Naive B cell (primary cell): ENCODE measurements at regions not wholly inside any gene's neighbourhood (a gene's known extent, or its start where the extent isn't known, plus 50 kb on each side); places are given as distances from the start of the nearest gene placed in this dataset.

Source experiments
- ATAC-seq, 2 donors: fragments of 150-1000 bp; cut with Tn5 transposase; 2 replicates each; pipeline ENCODE4 v1.10.0; 2021; ENCODE audit warnings: low read depth in 2 of 2, mild to moderate bottlenecking in 2 of 2, moderate library complexity in 2 of 2
- DNase-seq: peaks from one replicate; pipeline ENCODE4 v3.0.0; 2022
- H3K27ac Mint-ChIP-seq, 6 donors: one replicate each; pipeline ENCODE4 v1.8.0; 2020 to 2022; ENCODE audit warnings: mild to moderate bottlenecking in 6 of 6, mixed read lengths in 6 of 6, moderate library complexity in 5 of 6, inconsistent platforms in 2 of 6
- H3K27me3 Mint-ChIP-seq, 3 donors: one replicate each; pipeline ENCODE4 v1.8.0; 2021 to 2022; ENCODE audit warnings: mixed read lengths in 3 of 3, mild to moderate bottlenecking in 1 of 3
- H3K36me3 Mint-ChIP-seq, 2 donors: one replicate each; pipeline ENCODE4 v1.8.0; 2020 to 2022; ENCODE audit warnings: mixed read lengths in 2 of 2, inconsistent platforms in 1 of 2, mild to moderate bottlenecking in 1 of 2
- H3K4me1 Mint-ChIP-seq, 3 donors: one replicate each; pipeline ENCODE4 v1.8.0; 2020 to 2022; ENCODE audit warnings: mixed read lengths in 3 of 3, inconsistent platforms in 1 of 3, mild to moderate bottlenecking in 1 of 3, moderate library complexity in 1 of 3
- H3K4me3 Mint-ChIP-seq, 8 donors: one replicate each; pipeline ENCODE4 v1.8.0; 2020 to 2022; ENCODE audit warnings: mild to moderate bottlenecking in 8 of 8, mixed read lengths in 8 of 8, moderate library complexity in 8 of 8, inconsistent platforms in 2 of 8
- H3K9me3 Mint-ChIP-seq, 7 donors: one replicate each; pipeline ENCODE4 v1.8.0; 2020 to 2022; ENCODE audit warnings: mixed read lengths in 7 of 7, mild to moderate bottlenecking in 5 of 7, inconsistent platforms in 2 of 7, moderate library complexity in 1 of 7

DNA sequence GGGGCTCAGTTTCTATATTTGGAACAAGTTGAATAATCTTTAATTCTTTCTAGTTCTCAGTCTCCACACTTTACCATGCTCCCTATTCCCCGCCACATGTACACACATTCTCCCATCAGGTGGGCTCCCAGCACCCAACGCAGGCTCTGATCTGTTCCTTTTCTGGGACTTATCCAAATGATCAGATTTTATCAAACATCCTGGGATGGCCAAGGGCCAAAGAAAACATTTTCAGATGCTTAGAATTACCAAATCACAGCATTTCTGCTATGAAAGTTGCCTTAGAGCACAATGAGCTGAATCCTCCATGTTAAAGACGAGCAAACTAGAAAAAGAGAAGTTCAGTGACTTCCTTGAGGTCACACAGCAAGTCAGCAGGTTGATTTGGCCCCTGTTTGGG lies 153.4 kb downstream of the SEC61B start:
- Mint-ChIP-seq H3K4me1 (no peaks in the 10 kb centered on the region), H3K4me3 (no peak overlapping the region), H3K27me3 (peaks cover 17 to 70% (median 52%) of the 10 kb centered on the region in 3 donors), H3K9me3 (no peaks in the 10 kb centered on the region), H3K27ac (peak overlapping the region in 1 of 6 donors; percentile 59), H3K36me3 (no peaks in the 10 kb centered on the region)
- DNase-seq: no peak
- no peak for ATAC-seq

DNA sequence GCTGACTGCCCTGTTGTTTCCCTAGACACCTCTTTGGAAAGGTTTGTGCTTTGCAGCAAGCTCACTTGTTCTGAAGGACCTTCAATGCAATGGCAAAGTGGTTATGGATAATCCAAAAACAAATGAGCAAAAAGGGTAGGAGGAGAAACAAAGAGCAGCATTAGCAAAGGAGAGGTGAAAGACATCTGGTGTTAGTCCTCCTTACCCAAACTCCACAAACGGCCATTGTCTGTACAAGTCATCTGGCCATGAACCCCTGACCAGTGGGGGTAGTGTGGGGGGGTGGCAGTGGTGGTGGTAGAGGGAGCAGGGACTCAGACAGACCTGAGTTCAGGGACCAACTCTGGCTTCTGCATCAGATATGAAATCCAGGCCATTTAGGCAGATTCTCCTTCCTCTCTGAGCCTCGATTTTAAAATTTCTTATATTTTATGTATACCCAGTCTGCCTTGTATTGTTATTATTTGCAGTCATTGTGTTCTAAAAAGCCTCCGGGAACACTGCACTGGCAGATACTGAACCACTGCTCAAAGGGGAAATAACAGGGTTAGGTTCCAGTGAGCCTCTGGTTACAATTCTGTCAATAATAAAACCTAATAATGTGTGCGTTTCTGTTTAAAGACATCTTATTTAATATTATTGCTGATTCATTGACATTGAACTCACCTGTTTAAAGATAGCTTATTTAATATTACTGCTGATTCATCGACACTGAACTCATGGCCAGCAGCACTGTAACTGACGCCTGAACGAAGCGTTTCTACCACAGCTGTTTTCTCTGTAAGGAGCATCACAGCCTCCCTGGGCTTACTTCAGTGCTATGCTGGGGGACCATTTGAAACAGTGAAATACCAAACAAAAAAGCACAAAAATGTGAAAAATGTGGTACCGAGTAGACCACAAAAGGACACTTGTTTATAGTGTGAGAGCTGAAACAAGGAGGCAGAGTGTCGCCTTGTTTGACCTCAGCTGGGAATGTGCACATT lies 156.0 kb downstream of the SEC61B start:
- no peak overlapping the region for H3K27ac Mint-ChIP-seq
- H3K27me3 Mint-ChIP-seq: peaks cover 21 to 57% (median 53%) of the 10 kb centered on the region in 3 donors
- H3K4me3 Mint-ChIP-seq: no peak overlapping the region
- no peaks in the 10 kb centered on the region for H3K36me3 Mint-ChIP-seq
- no peak for ATAC-seq
- no peak for DNase-seq
- no peaks in the 10 kb centered on the region for H3K4me1 Mint-ChIP-seq
- no peaks in the 10 kb centered on the region for H3K9me3 Mint-ChIP-seq

DNA sequence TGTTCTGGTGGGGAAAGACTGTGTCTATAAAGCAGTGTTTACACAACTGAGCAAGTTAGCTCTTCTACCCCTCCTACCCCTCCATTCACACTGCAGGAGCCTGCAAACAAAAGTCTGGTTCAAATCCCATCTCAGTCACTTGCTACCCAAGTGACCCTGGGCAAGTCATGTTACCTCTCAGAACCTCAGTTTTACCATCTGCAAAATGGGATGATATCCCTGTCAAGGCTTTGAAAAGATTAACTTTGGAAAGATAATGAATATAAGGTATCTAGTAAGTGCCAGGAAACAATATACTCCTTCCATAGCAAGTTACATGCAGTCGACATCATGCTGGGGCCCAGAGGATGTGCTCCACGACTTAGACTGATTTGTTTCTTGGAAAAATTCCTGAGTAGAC lies 161.5 kb downstream of the SEC61B start:
- DNase-seq: no peak
- ATAC-seq: no peak
- no peaks in the 10 kb centered on the region for H3K36me3 Mint-ChIP-seq
- no peaks in the 10 kb centered on the region for H3K4me1 Mint-ChIP-seq
- H3K9me3 Mint-ChIP-seq: no peaks in the 10 kb centered on the region
- no peak overlapping the region for H3K4me3 Mint-ChIP-seq
- H3K27ac Mint-ChIP-seq: no peak overlapping the region
- peaks cover 25 to 40% (median 35%) of the 10 kb centered on the region in 3 donors for H3K27me3 Mint-ChIP-seq

DNA sequence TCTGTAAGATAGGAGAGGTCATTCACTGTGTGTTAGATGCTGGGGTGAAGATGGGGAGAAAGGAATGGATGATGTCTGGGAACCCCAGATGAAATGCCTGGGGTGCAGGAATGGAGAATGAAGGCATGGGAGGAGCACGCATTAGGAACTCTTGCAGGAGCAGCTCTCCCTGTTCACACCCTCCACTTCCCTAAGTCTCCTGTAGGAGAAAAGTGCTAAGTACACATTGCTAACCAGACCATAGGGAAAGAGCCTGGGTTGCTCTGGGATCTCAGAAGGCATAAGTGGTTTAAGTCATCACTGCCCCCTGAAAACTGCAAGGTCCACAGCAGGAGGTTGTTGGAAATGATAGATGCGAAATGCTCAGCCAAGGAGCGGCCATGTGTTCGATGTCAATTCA lies 163.1 kb downstream of the SEC61B start:
- H3K27ac Mint-ChIP-seq: no peak overlapping the region
- no peaks in the 10 kb centered on the region for H3K36me3 Mint-ChIP-seq
- no peak for ATAC-seq
- H3K4me1 Mint-ChIP-seq: no peaks in the 10 kb centered on the region
- H3K9me3 Mint-ChIP-seq: no peaks in the 10 kb centered on the region
- peaks cover 18 to 30% (median 25%) of the 10 kb centered on the region in 3 donors for H3K27me3 Mint-ChIP-seq
- DNase-seq: no peak
- H3K4me3 Mint-ChIP-seq: no peak overlapping the region

DNA sequence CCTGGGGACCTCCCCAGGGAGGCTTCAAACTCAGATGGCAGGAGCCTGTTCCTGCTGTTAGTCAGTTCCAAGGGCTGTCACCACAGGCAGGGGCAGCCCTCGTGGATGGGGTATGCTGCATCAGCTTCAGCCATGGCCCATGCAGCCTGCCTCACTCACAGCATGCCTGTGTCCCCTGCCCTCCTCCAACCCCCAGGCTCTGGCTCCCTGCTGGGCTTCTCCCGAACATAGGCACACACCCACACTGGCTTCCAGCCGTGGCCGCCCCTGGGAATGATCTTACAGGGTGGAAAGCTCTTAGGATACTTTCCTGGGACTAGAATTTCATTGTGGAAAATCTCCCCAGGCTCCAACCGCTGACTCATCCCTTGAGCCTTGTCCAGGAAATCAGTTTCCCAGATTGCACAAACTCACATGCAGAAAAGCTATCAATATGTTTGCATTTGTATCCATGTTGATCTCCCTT lies 163.8 kb downstream of the SEC61B start:
- Mint-ChIP-seq H3K9me3 (no peaks in the 10 kb centered on the region), H3K4me3 (peak overlapping the region in 1 of 8 donors; percentile 23), H3K27me3 (peaks cover 11 to 27% (median 21%) of the 10 kb centered on the region in 3 donors), H3K27ac (no peak overlapping the region), H3K4me1 (no peaks in the 10 kb centered on the region), H3K36me3 (no peaks in the 10 kb centered on the region)
- ATAC-seq (no peak), DNase-seq (no peak)

DNA sequence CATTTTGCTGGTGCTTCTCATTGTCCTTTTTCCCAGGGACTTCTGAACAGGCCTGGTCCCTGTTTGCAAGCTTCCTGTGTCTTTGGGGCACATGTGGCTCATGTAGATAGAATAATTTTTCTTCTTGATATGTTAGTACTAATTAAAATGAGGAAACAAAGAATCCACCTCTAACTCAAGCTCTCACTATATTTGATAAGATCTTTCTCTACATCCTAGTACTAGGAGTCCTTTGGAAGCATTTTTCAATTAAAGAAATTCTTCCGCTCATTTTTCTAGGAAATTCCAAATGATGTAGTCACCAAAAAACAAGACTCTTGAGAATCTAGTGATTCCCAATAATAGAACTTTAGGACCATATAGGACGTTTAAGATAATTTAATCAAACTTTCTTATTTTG lies 165.3 kb downstream of the SEC61B start:
- no peaks in the 10 kb centered on the region for H3K9me3 Mint-ChIP-seq
- no peaks in the 10 kb centered on the region for H3K36me3 Mint-ChIP-seq
- H3K27me3 Mint-ChIP-seq: peaks cover 10 to 18% (median 11%) of the 10 kb centered on the region in 3 donors
- ATAC-seq (no peak), DNase-seq (no peak)
- H3K27ac Mint-ChIP-seq: peak overlapping the region in 1 of 6 donors; percentile 9
- no peak overlapping the region for H3K4me3 Mint-ChIP-seq
- no peaks in the 10 kb centered on the region for H3K4me1 Mint-ChIP-seq

DNA sequence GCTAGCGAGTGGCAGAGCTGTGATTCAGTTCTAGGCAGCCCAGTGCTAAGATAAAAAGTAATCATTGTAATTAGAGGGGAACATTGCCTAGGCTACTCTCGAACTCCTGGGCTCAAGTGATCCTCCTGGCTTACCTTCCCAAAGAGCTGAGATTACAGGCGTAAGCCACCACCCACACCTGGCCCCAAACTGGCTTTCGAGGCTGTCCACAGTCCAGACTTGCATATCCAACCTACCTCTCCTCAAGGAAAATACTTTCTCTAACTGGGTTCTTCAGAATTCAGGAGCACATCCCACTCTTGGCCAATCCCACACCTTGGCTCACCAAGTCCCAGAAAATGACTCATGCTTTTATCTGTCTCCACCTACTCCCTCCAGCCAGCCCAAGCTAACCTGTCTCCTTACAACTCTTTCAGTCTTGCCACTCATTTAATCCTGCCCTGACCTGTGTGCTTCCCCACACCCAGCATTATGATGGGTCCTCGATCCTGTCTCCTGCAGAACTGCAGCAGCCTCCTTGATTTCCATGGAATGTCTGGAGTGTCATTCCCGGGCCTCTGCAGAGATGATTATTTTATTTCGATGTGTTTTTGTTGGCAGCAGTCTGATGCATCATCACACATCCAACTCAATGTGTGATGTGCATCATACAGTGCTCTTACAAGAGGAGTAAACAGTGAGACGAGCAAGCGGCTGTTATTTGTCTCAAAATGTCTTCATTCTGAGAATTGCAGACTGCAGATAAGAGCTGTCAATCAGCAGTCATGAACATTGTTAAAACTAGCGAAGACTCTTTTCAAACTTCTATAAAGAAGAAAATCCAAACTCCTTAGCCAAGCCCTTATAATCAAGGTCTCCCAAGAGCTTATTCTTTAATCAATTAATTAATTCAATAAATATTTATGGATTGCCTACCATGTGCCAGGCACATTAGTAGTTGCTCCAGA lies 167.3 kb downstream of the SEC61B start:
- Mint-ChIP-seq H3K4me1 (no peaks in the 10 kb centered on the region), H3K4me3 (no peak overlapping the region)

DNA sequence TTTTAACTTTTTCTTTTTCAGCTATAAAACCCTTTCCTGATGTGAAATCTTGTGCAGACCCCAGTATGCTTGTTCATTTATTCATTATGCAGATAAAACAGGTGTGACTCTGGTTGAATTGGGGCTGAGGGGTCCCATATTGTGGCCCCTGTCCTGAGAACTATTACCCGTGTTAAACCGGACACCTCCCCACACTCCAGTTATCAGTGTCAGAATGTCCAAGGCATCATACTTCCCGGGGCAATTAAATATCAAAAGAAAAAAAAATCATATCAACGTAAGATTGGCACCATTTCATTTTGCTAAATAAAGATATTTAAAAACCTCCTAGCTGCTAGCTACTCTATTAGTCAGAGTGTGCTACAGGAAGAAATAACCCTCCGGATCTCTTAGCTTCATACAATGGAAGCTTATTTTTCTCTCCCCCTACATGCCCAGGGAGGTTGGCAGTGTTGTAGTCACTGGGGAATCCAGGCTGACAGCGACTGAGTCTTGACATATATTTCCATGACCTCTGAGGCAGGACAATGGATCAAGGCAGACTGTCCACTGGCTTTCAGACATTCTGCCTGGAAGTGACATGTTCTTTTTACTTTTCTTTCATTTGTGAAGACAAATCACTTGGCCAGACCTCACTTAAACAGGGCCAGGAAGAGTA lies 170.0 kb downstream of the SEC61B start:
- Mint-ChIP-seq H3K9me3 (peaks cover 0 to 3% (median 0%) of the 10 kb centered on the region in 7 donors), H3K36me3 (no peaks in the 10 kb centered on the region), H3K4me3 (no peak overlapping the region), H3K4me1 (no peaks in the 10 kb centered on the region), H3K27ac (no peak overlapping the region), H3K27me3 (no peaks in the 10 kb centered on the region)
- ATAC-seq: no peak
- no peak for DNase-seq

More for the DNA sequence above, 167.3 kb downstream of the SEC61B start:
- DNase-seq: no peak
- Mint-ChIP-seq H3K9me3 (no peaks in the 10 kb centered on the region), H3K36me3 (no peaks in the 10 kb centered on the region), H3K27ac (no peak overlapping the region), H3K27me3 (peaks cover 6 to 10% (median 8%) of the 10 kb centered on the region in 3 donors)
- no peak for ATAC-seq

DNA sequence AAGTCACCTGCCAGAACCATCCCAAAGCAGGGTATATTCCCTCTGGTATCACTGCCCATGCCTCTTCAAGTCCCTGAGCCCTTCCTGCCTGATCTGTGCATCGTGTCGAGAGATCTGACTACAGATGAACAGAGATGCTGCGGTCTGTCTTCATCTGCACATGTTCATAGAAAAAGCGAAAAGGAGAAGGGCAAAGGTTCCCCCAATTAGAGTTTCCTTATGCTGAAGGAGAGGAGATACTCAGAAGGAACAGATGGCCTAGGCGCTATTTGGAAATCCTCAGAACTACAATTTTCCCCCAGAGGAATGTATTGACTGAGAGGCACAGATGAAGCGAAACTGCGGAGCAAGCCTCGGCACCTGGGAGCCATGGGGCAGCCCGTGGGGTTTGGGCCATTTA lies 170.9 kb downstream of the SEC61B start:
- Mint-ChIP-seq H3K36me3 (no peaks in the 10 kb centered on the region), H3K9me3 (peaks cover 0 to 3% (median 0%) of the 10 kb centered on the region in 7 donors), H3K4me3 (no peak overlapping the region), H3K4me1 (no peaks in the 10 kb centered on the region), H3K27ac (no peak overlapping the region), H3K27me3 (no peaks in the 10 kb centered on the region)
- DNase-seq (no peak), ATAC-seq (no peak)

DNA sequence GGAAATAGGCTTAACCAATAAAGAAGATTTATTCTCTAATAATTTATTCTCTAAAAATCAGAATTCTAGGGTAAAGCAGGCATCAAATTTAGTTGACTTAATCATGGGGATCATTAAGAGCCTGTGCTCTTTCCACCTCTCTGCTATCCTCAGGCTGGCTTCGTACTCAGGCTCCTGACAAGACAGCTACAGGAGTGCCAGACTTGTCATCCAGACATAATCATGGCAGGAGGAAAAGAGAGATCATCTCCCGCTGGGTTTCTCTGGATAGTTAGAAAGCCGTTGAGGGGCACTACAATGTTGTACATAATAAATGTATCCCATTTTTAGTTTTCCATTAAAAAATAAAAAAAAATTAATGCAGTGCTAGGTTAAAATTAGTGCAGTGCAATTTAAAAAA lies 171.9 kb downstream of the SEC61B start:
- no peaks in the 10 kb centered on the region for H3K36me3 Mint-ChIP-seq

DNA sequence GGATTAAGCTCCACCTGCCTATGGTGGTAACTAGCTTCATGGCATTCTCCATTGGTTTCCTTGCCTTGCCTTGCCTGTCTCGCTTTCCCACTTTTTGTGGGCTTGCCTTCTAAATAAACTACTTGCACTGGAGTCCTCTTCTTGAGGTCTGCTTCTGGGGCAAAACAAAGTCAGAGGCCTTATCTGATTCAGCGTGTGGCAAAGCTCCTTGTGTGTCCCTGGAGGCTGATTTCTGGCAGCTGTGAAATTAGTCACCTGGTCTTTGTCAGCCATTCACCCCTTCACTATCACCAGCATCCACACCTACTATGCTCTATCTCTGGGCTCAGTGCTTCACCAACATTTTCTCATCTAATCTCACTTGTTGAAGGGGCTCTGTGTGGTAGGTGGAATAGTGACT lies 176.2 kb downstream of the SEC61B start:
- H3K27me3 Mint-ChIP-seq: peaks cover 0 to 15% (median 0%) of the 10 kb centered on the region in 3 donors
- no peak for ATAC-seq
- H3K4me1 Mint-ChIP-seq: no peaks in the 10 kb centered on the region
- no peak overlapping the region for H3K4me3 Mint-ChIP-seq
- H3K27ac Mint-ChIP-seq: peak overlapping the region in 1 of 6 donors; percentile 77
- no peaks in the 10 kb centered on the region for H3K36me3 Mint-ChIP-seq
- H3K9me3 Mint-ChIP-seq: peaks cover 0 to 3% (median 2%) of the 10 kb centered on the region in 7 donors
- no peak for DNase-seq

More for the DNA sequence above, 171.9 kb downstream of the SEC61B start:
- no peak overlapping the region for H3K27ac Mint-ChIP-seq
- H3K4me3 Mint-ChIP-seq: no peak overlapping the region
- no peaks in the 10 kb centered on the region for H3K4me1 Mint-ChIP-seq
- H3K27me3 Mint-ChIP-seq: no peaks in the 10 kb centered on the region
- DNase-seq (no peak), ATAC-seq (no peak)
- peaks cover 0 to 3% (median 0%) of the 10 kb centered on the region in 7 donors for H3K9me3 Mint-ChIP-seq

DNA sequence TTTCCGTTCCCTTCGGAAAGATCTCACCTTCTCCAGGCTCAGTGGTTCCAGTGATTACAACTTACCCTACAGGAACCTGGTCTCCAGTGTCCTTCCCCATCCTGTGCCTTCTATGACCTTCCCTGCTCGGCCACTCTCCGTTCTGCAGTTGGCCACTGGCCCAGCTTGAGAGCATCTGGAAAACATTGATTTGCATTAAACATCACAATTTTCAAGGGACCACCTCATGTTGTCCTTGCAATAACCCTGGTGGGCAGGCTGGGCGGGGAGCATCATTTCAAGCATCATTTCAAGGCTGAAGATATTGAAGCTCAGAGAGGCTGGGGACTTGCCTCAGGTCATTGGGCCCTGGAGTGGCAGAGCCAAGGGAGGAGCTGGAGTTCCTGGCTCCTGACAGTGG lies 177.4 kb downstream of the SEC61B start:
- H3K9me3 Mint-ChIP-seq: peaks cover 0 to 3% (median 2%) of the 10 kb centered on the region in 7 donors
- no peaks in the 10 kb centered on the region for H3K4me1 Mint-ChIP-seq
- H3K27me3 Mint-ChIP-seq: peaks cover 0 to 15% (median 0%) of the 10 kb centered on the region in 3 donors
- no peaks in the 10 kb centered on the region for H3K36me3 Mint-ChIP-seq
- H3K27ac Mint-ChIP-seq: no peak overlapping the region
- H3K4me3 Mint-ChIP-seq: no peak overlapping the region
- no peak for DNase-seq
- ATAC-seq: no peak

DNA sequence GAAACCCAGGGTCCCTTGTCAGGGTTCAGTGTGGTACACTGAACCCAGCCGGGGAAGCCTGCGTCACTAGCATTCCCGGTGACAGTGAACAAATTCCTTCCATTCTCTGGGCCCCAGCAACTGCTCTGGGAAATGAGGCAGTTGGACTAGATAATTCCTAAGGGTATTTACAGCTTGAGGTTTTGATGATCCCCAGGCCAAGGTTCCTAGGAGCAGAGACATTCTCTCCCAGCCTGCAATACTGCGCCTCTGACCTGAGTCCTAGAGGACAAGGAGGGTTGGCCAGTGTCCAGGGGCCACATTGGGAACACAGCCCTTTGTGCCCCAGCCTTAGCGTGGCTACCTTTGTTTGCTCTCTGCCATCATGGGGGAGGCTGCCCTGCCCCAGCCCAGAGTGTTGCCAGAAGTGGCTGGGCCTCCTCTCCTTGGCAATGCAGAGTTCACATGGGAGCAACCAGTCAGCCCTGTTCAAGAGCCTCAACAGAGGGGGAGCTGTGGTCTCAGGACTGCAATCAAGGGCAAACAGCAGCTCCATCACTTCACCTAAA lies 178.2 kb downstream of the SEC61B start:
- DNase-seq (no peak), ATAC-seq (no peak)
- H3K27ac Mint-ChIP-seq: no peak overlapping the region
- H3K9me3 Mint-ChIP-seq: peaks cover 0 to 3% (median 2%) of the 10 kb centered on the region in 7 donors
- peaks cover 0 to 20% (median 0%) of the 10 kb centered on the region in 3 donors for H3K27me3 Mint-ChIP-seq
- H3K4me3 Mint-ChIP-seq: no peak overlapping the region
- no peaks in the 10 kb centered on the region for H3K36me3 Mint-ChIP-seq
- no peaks in the 10 kb centered on the region for H3K4me1 Mint-ChIP-seq
